ENCODE measurements at regions not wholly inside any gene's neighbourhood (a gene's known extent, or its start where the extent isn't known, plus 50 kb on each side); places are given as distances from the start of the nearest gene placed in this dataset.

GRCh38 chr6:105784179-105784578 is 302.0 kb upstream of the PRDM1 start:
- WGBS: 94% methylated on average over 2 of the region's 2 CpGs

GRCh38 chr6:105783333-105783935 is 302.7 kb upstream of the PRDM1 start:
- no peaks in the 10 kb centered on the region for H3K36me3 ChIP-seq (ENCODE audit: control insufficient read depth in 4 of 4, insufficient read depth in 3 of 4, low read depth in 1 of 4, low read length in 3 of 4)
- no peak overlapping the region for H3K27ac ChIP-seq (ENCODE audit: low read depth in 1 of 2, low read length in 2 of 2)
- TF ChIP-seq RXRA (IDR thresholded peaks at IDR 0.05): no peak
- TF ChIP-seq HNF4A (conservative IDR thresholded peaks at IDR 0.05): no peak
- no peak for TF ChIP-seq ZBTB33 (IDR thresholded peaks at IDR 0.05)
- no peak for TF ChIP-seq GABPA (IDR thresholded peaks at IDR 0.05 in 1 of 2, conservative IDR thresholded peaks at IDR 0.05 in 1 of 2)
- TF ChIP-seq FOXA2 (IDR thresholded peaks at IDR 0.05): no peak
- TF ChIP-seq MAX (IDR thresholded peaks at IDR 0.05): no peak
- no peak for TF ChIP-seq NR2F2 (IDR thresholded peaks at IDR 0.05)
- 79% methylated on average over 8 of the region's 8 CpGs for WGBS
- no peaks in the 10 kb centered on the region for H3K4me1 ChIP-seq (ENCODE audit: control insufficient read depth in 4 of 4, insufficient read depth in 4 of 4, low read length in 3 of 4)
- no peak overlapping the region for H3K9ac ChIP-seq (ENCODE audit: low read depth in 1 of 2, low read length in 2 of 2)
- DNase-seq (ENCODE audit: low spot score): no peak
- H3K4me3 ChIP-seq (ENCODE audit: low read depth in 1 of 3, low read length in 3 of 3): no peak overlapping the region
- no peaks in the 10 kb centered on the region for H3K9me3 ChIP-seq (ENCODE audit: control insufficient read depth in 4 of 4, low read length in 3 of 4)
- H3K27me3 ChIP-seq (ENCODE audit: control insufficient read depth in 4 of 4, insufficient read depth in 4 of 4, low read length in 3 of 4): no peaks in the 10 kb centered on the region

More at GRCh38 chr6:105784179-105784578, 302.0 kb upstream of the PRDM1 start:
- Histone ChIP-seq H3K4me3 (ENCODE audit: low read depth in 1 of 3, low read length in 3 of 3) (no peak overlapping the region), H3K27me3 (ENCODE audit: control insufficient read depth in 4 of 4, insufficient read depth in 4 of 4, low read length in 3 of 4) (no peaks in the 10 kb centered on the region), H3K9ac (ENCODE audit: low read depth in 1 of 2, low read length in 2 of 2) (no peak overlapping the region), H3K9me3 (ENCODE audit: control insufficient read depth in 4 of 4, low read length in 3 of 4) (no peaks in the 10 kb centered on the region), H3K4me1 (ENCODE audit: control insufficient read depth in 4 of 4, insufficient read depth in 4 of 4, low read length in 3 of 4) (no peaks in the 10 kb centered on the region), H3K27ac (ENCODE audit: low read depth in 1 of 2, low read length in 2 of 2) (no peak overlapping the region), H3K36me3 (ENCODE audit: control insufficient read depth in 4 of 4, insufficient read depth in 3 of 4, low read depth in 1 of 4, low read length in 3 of 4) (no peaks in the 10 kb centered on the region)
- DNase-seq (ENCODE audit: low spot score): no peak
- TF ChIP-seq EGR1 (IDR thresholded peaks at IDR 0.05; ENCODE audit: low read depth in 2 of 2) (no peak), TAF1 (conservative IDR thresholded peaks at IDR 0.05) (no peak), HNF4G (IDR thresholded peaks at IDR 0.05) (no peak), GABPA (IDR thresholded peaks at IDR 0.05 in 1 of 2, conservative IDR thresholded peaks at IDR 0.05 in 1 of 2) (no peak), RAD21 (IDR thresholded peaks at IDR 0.05) (no peak), ZBTB33 (IDR thresholded peaks at IDR 0.05) (no peak), FOXA1 (IDR thresholded peaks at IDR 0.05) (no peak), ATF3 (IDR thresholded peaks at IDR 0.05) (no peak), HNF4A (conservative IDR thresholded peaks at IDR 0.05) (no peak)

- no peak for DNase-seq (ENCODE audit: low spot score)
- Histone ChIP-seq H3K9me3 (ENCODE audit: control insufficient read depth in 4 of 4, low read length in 3 of 4) (no peaks in the 10 kb centered on the region), H3K4me3 (ENCODE audit: low read depth in 1 of 3, low read length in 3 of 3) (no peak overlapping the region), H3K27me3 (ENCODE audit: control insufficient read depth in 4 of 4, insufficient read depth in 4 of 4, low read length in 3 of 4) (no peaks in the 10 kb centered on the region), H3K27ac (ENCODE audit: low read depth in 1 of 2, low read length in 2 of 2) (no peak overlapping the region), H3K36me3 (ENCODE audit: control insufficient read depth in 4 of 4, insufficient read depth in 3 of 4, low read depth in 1 of 4, low read length in 3 of 4) (no peaks in the 10 kb centered on the region), H3K4me1 (ENCODE audit: control insufficient read depth in 4 of 4, insufficient read depth in 4 of 4, low read length in 3 of 4) (no peaks in the 10 kb centered on the region), H3K9ac (ENCODE audit: low read depth in 1 of 2, low read length in 2 of 2) (no peak overlapping the region)
- 84% methylated on average over 3 of the region's 3 CpGs for WGBS
- no peak for TF ChIP-seq FOXA1 (IDR thresholded peaks at IDR 0.05)
- no peak for TF ChIP-seq HNF4G (IDR thresholded peaks at IDR 0.05)
- TF ChIP-seq SP1 (IDR thresholded peaks at IDR 0.05): no peak
- TF ChIP-seq CTCF (IDR thresholded peaks at IDR 0.05; ENCODE audit: low read depth, low read length, missing input control): no peak
- TF ChIP-seq EGR1 (IDR thresholded peaks at IDR 0.05; ENCODE audit: low read depth in 2 of 2): no peak
- no peak for TF ChIP-seq ATF3 (IDR thresholded peaks at IDR 0.05)
- TF ChIP-seq REST (IDR thresholded peaks at IDR 0.05): no peak
Measured at GRCh38 chr6:105781915-105782314, 304.2 kb upstream of the PRDM1 start.
